Mesendoderm (in vitro differentiated cells): ENCODE measurements at regions not wholly inside any gene's neighbourhood (a gene's known extent, or its start where the extent isn't known, plus 50 kb on each side); places are given as distances from the start of the nearest gene placed in this dataset.

Source experiments
- DNase-seq: peaks from one replicate; pipeline ENCODE4 v3.0.0; 2013
- H2AK5ac ChIP-seq: 2 replicates; pipeline ENCODE4 v1.6.1; 2013; ENCODE audit warnings: low read length, inconsistent platforms
- H2BK120ac ChIP-seq: 2 replicates; pipeline ENCODE4 v1.6.1; 2013; ENCODE audit warnings: low read depth, mild to moderate bottlenecking, low read length, moderate library complexity, mixed read lengths
- H2BK15ac ChIP-seq: replicated peaks from 2 replicates; pipeline ENCODE4 v1.6.1; 2013; ENCODE audit warnings: low read depth, mild to moderate bottlenecking, moderate library complexity
- H2BK5ac ChIP-seq: 2 replicates; pipeline ENCODE4 v1.6.1; 2013; ENCODE audit warnings: low read length, inconsistent platforms
- H3K18ac ChIP-seq: 2 replicates; pipeline ENCODE4 v1.6.1; 2013; ENCODE audit warnings: mild to moderate bottlenecking, low read length, mixed read lengths
- H3K23ac ChIP-seq: one replicate; pipeline ENCODE4 v1.6.1; 2013; ENCODE audit warnings: low read length
- H3K27ac ChIP-seq: 2 replicates; pipeline ENCODE4 v1.5.1; 2013; ENCODE audit warnings: low read depth, mild to moderate bottlenecking, inconsistent platforms, low read length, moderate library complexity
- H3K27me3 ChIP-seq: 2 replicates; pipeline ENCODE4 v1.6.1; 2013; ENCODE audit warnings: low read length, control low read depth, mild to moderate bottlenecking, inconsistent platforms; ENCODE audit not compliant: insufficient read depth, poor library complexity
- H3K36me3 ChIP-seq: 2 replicates; pipeline ENCODE4 v1.6.1; 2013; ENCODE audit warnings: low read length, inconsistent platforms; ENCODE audit not compliant: control insufficient read depth, insufficient read depth
- H3K4ac ChIP-seq: one replicate; pipeline ENCODE4 v1.6.1; 2013; ENCODE audit warnings: low read depth, mild to moderate bottlenecking, low read length, moderate library complexity
- H3K4me1 ChIP-seq: 2 replicates; pipeline ENCODE4 v1.6.1; 2013; ENCODE audit warnings: low read depth, low read length, inconsistent platforms; ENCODE audit not compliant: control insufficient read depth
- H3K4me2 ChIP-seq: 2 replicates; pipeline ENCODE4 v1.6.1; 2013; ENCODE audit warnings: low read length
- H3K4me3 ChIP-seq: 2 replicates; pipeline ENCODE4 v1.5.1; 2013; ENCODE audit warnings: mild to moderate bottlenecking, low read length
- H3K56ac ChIP-seq: one replicate; pipeline ENCODE4 v1.6.1; 2013; ENCODE audit warnings: low read length
- H3K79me1 ChIP-seq: 2 replicates; pipeline ENCODE4 v1.6.1; 2013; ENCODE audit warnings: low read length, inconsistent platforms
- H3K79me2 ChIP-seq: 2 replicates; pipeline ENCODE4 v1.6.1; 2013; ENCODE audit warnings: mild to moderate bottlenecking, low read length; ENCODE audit not compliant: control insufficient read depth, insufficient read depth
- H3K9ac ChIP-seq: 2 replicates; pipeline ENCODE4 v1.6.1; 2013; ENCODE audit warnings: low read length, inconsistent platforms
- H4K5ac ChIP-seq: one replicate; pipeline ENCODE4 v1.6.1; 2013; ENCODE audit warnings: low read length
- H4K8ac ChIP-seq: one replicate; pipeline ENCODE4 v1.6.1; 2013; ENCODE audit warnings: low read depth, mild to moderate bottlenecking, control low read depth, low read length, moderate library complexity
- WGBS: extraction: QIAGEN DNeasy Blood & Tissue Kit; methylation state at CpG from one replicate; pipeline ENCODE4 v1.1.7; 2013; ENCODE audit warnings: low lambda C conversion rate, missing lambda C conversion rate; ENCODE audit not compliant: insufficient coverage; ENCODE audit errors: extremely low coverage; 5-methylcytosine and 5-hydroxymethylcytosine counted together

- Histone ChIP-seq H4K8ac (no peak overlapping the region), H3K27ac (no peak overlapping the region), H4K5ac (no peak overlapping the region), H3K79me1 (no peaks in the 10 kb centered on the region), H3K27me3 (no peaks in the 10 kb centered on the region), H3K4ac (no peak overlapping the region), H3K9ac (no peak overlapping the region), H2BK5ac (no peak overlapping the region), H3K4me1 (peaks cover 3% of the 10 kb centered on the region), H3K4me2 (no peak overlapping the region), H3K56ac (no peak overlapping the region), H3K23ac (no peak overlapping the region), H3K36me3 (no peaks in the 10 kb centered on the region), H2AK5ac (no peak overlapping the region), H2BK120ac (no peak overlapping the region), H2BK15ac (no peak overlapping the region), H3K4me3 (no peak overlapping the region), H3K79me2 (no peaks in the 10 kb centered on the region), H3K18ac (no peak overlapping the region)
- WGBS: no CpG with 5 or more reads among the region's 48 CpGs
- DNase-seq: no peak
Measured at GRCh38 chr5:124892185-124892848, 145.9 kb upstream of the ZNF608 start.

GRCh38 chr5:124894541-124894940 lies 148.1 kb upstream of the ZNF608 start:
- Histone ChIP-seq H3K56ac (no peak overlapping the region), H3K79me2 (no peaks in the 10 kb centered on the region), H4K8ac (no peak overlapping the region), H3K18ac (no peak overlapping the region), H3K36me3 (no peaks in the 10 kb centered on the region), H3K4ac (no peak overlapping the region), H4K5ac (no peak overlapping the region), H2BK15ac (no peak overlapping the region), H3K27ac (no peak overlapping the region), H2AK5ac (no peak overlapping the region), H3K4me3 (no peak overlapping the region), H3K4me1 (no peaks in the 10 kb centered on the region), H3K4me2 (no peak overlapping the region), H3K27me3 (no peaks in the 10 kb centered on the region), H2BK120ac (no peak overlapping the region), H3K23ac (no peak overlapping the region), H2BK5ac (no peak overlapping the region), H3K9ac (no peak overlapping the region), H3K79me1 (no peaks in the 10 kb centered on the region)
- no peak for DNase-seq
- no CpG with 5 or more reads among the region's 4 CpGs for WGBS

GRCh38 chr5:124895236-124895635 lies 148.8 kb upstream of the ZNF608 start:
- H3K4me2 ChIP-seq: no peak overlapping the region
- no peak overlapping the region for H3K27ac ChIP-seq
- no peak overlapping the region for H2BK120ac ChIP-seq
- DNase-seq: no peak
- WGBS: no CpG with 5 or more reads among the region's 2 CpGs
- H2BK5ac ChIP-seq: no peak overlapping the region
- no peak overlapping the region for H2AK5ac ChIP-seq
- H3K79me1 ChIP-seq: no peaks in the 10 kb centered on the region
- H3K27me3 ChIP-seq: no peaks in the 10 kb centered on the region
- no peaks in the 10 kb centered on the region for H3K79me2 ChIP-seq
- no peaks in the 10 kb centered on the region for H3K36me3 ChIP-seq
- no peak overlapping the region for H3K18ac ChIP-seq
- no peak overlapping the region for H3K4ac ChIP-seq
- H3K4me3 ChIP-seq: no peak overlapping the region
- no peak overlapping the region for H3K9ac ChIP-seq
- no peak overlapping the region for H4K5ac ChIP-seq
- no peak overlapping the region for H4K8ac ChIP-seq
- H2BK15ac ChIP-seq: no peak overlapping the region
- no peaks in the 10 kb centered on the region for H3K4me1 ChIP-seq
- no peak overlapping the region for H3K23ac ChIP-seq
- H3K56ac ChIP-seq: no peak overlapping the region

- Histone ChIP-seq H2BK120ac (no peak overlapping the region), H3K4me3 (no peak overlapping the region), H3K27ac (no peak overlapping the region), H2BK15ac (no peak overlapping the region), H3K4me2 (no peak overlapping the region), H3K36me3 (no peaks in the 10 kb centered on the region), H3K4me1 (no peaks in the 10 kb centered on the region), H2BK5ac (no peak overlapping the region), H3K56ac (no peak overlapping the region), H2AK5ac (no peak overlapping the region), H3K79me1 (no peaks in the 10 kb centered on the region), H3K18ac (no peak overlapping the region), H3K4ac (no peak overlapping the region), H4K8ac (no peak overlapping the region), H3K27me3 (no peaks in the 10 kb centered on the region), H3K9ac (no peak overlapping the region), H4K5ac (no peak overlapping the region), H3K23ac (no peak overlapping the region), H3K79me2 (no peaks in the 10 kb centered on the region)
- DNase-seq: no peak
Measured at GRCh38 chr5:124901081-124901480, 154.6 kb upstream of the ZNF608 start.

GRCh38 chr5:124902097-124902821 lies 155.8 kb upstream of the ZNF608 start:
- no peak for DNase-seq
- H3K18ac ChIP-seq: no peak overlapping the region
- H3K27me3 ChIP-seq: no peaks in the 10 kb centered on the region
- no peak overlapping the region for H3K4ac ChIP-seq
- no peak overlapping the region for H2AK5ac ChIP-seq
- H3K79me2 ChIP-seq: no peaks in the 10 kb centered on the region
- H2BK120ac ChIP-seq: no peak overlapping the region
- no peaks in the 10 kb centered on the region for H3K79me1 ChIP-seq
- no CpG with 5 or more reads among the region's 5 CpGs for WGBS
- H3K27ac ChIP-seq: no peak overlapping the region
- H3K4me3 ChIP-seq: no peak overlapping the region
- no peak overlapping the region for H4K8ac ChIP-seq
- H3K9ac ChIP-seq: no peak overlapping the region
- no peak overlapping the region for H3K23ac ChIP-seq
- H2BK5ac ChIP-seq: no peak overlapping the region
- no peaks in the 10 kb centered on the region for H3K36me3 ChIP-seq
- no peak overlapping the region for H3K4me2 ChIP-seq
- H3K4me1 ChIP-seq: peaks cover 4% of the 10 kb centered on the region
- H2BK15ac ChIP-seq: peak overlapping the region; percentile 85
- no peak overlapping the region for H3K56ac ChIP-seq
- no peak overlapping the region for H4K5ac ChIP-seq
